ENCODE measurements at regions not wholly inside any gene's neighbourhood (a gene's known extent, or its start where the extent isn't known, plus 50 kb on each side); places are given as distances from the start of the nearest gene placed in this dataset.

DNA sequence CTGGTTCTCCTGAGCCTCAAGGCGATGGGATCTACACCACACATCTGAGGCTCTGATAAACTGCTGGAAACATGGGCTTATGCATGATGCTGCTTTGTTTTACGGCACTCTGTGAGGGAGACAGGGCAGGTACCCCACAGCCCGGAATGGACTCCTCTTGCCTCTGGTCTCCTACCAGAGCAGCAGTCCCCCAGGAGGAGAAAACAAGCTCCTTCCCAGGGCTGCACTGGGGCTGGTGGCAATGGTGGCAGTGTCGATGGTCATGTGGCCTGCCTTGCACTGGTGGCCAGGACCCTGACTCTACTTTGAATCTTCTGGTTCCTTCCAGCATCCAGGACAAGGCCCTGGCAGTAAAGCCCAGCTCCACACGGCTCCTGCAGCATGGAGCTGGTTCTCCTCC lies 79.4 kb downstream of the TOMM20 start:
- no peak for DNase-seq (ENCODE audit: low spot score in 2 of 2)
- TF ChIP-seq CTCF (IDR thresholded peaks at IDR 0.05) (no peak), POLR2AphosphoS5 (IDR thresholded peaks at IDR 0.05) (no peak), POLR2A (IDR thresholded peaks at IDR 0.05) (no peak)
- peak overlapping the region in 1 of 2 donors; percentile 1 for H3K27ac ChIP-seq
- no peak overlapping the region for H3K4me3 ChIP-seq
- intact Hi-C loops (cut with DNase I; ENCODE audit: low total_unique reads): no loop called here
- H3K4me1 ChIP-seq: no peaks in the 10 kb centered on the region
- no peaks in the 10 kb centered on the region for H3K27me3 ChIP-seq
- H3K36me3 ChIP-seq: no peaks in the 10 kb centered on the region
- no peaks in the 10 kb centered on the region for H3K9me3 ChIP-seq

GRCh38 chr1:235047331-235047871 lies 81.2 kb downstream of the TOMM20 start:
- no peaks in the 10 kb centered on the region for H3K36me3 ChIP-seq
- H3K4me1 ChIP-seq: no peaks in the 10 kb centered on the region
- no peak for DNase-seq (ENCODE audit: low spot score in 2 of 2)
- intact Hi-C loops (cut with DNase I; ENCODE audit: low total_unique reads): no loop called here
- no peaks in the 10 kb centered on the region for H3K27me3 ChIP-seq
- no peak for TF ChIP-seq POLR2A (IDR thresholded peaks at IDR 0.05)
- no peak for TF ChIP-seq CTCF (IDR thresholded peaks at IDR 0.05)
- no peak for TF ChIP-seq POLR2AphosphoS5 (IDR thresholded peaks at IDR 0.05)
- H3K9me3 ChIP-seq: no peaks in the 10 kb centered on the region
- H3K27ac ChIP-seq: peak overlapping the region; percentile 73 to 82
- no peak overlapping the region for H3K4me3 ChIP-seq

GRCh38 chr1:235045921-235046601 lies 82.6 kb downstream of the TOMM20 start:
- TF ChIP-seq POLR2AphosphoS5 (IDR thresholded peaks at IDR 0.05) (no peak), POLR2A (IDR thresholded peaks at IDR 0.05) (no peak), CTCF (IDR thresholded peaks at IDR 0.05) (no peak)
- H3K4me1 ChIP-seq: no peaks in the 10 kb centered on the region
- H3K27ac ChIP-seq: no peak overlapping the region
- no peaks in the 10 kb centered on the region for H3K27me3 ChIP-seq
- H3K9me3 ChIP-seq: no peaks in the 10 kb centered on the region
- H3K4me3 ChIP-seq: no peak overlapping the region
- no peaks in the 10 kb centered on the region for H3K36me3 ChIP-seq
- intact Hi-C loops (cut with DNase I; ENCODE audit: low total_unique reads): no loop called here
- DNase-seq (ENCODE audit: low spot score in 2 of 2): no peak

DNA sequence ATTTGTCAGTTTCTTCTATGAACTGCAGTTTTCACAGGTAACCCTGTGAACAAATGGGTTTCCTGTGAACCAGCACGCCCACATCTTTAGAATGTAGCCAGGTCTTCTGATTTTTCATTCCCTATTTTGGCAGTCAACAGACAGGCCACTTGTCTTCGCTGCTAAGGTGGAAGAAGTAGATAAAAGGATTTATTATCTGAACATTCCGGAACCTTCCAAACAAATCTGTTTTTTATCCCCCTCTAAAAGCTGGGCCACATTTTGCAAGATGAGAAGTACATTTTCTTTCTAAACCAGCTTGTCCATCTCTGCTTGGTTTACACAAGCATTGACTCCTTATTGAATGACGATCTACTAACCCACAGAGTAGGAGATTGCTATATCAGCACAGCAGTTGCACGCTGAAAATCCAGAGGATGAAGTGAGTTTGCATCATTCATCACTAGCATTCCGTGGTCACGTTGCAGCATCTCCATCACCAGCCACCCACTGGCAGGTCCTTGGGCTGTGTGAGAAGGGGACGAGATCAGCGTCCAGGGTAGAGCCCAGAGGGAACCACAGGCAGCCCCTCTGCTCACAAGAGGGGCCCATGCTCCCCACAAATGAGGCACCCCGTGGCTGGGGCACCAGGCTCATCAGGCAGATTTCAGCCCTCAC lies 83.5 kb downstream of the TOMM20 start:
- no peaks in the 10 kb centered on the region for H3K36me3 ChIP-seq
- TF ChIP-seq POLR2A (IDR thresholded peaks at IDR 0.05) (no peak), CTCF (IDR thresholded peaks at IDR 0.05) (no peak), POLR2AphosphoS5 (IDR thresholded peaks at IDR 0.05) (no peak)
- no peaks in the 10 kb centered on the region for H3K9me3 ChIP-seq
- no peaks in the 10 kb centered on the region for H3K4me1 ChIP-seq
- intact Hi-C loops (cut with DNase I; ENCODE audit: low total_unique reads): no loop called here
- DNase-seq (ENCODE audit: low spot score in 2 of 2): no peak
- H3K4me3 ChIP-seq: no peak overlapping the region
- no peaks in the 10 kb centered on the region for H3K27me3 ChIP-seq
- no peak overlapping the region for H3K27ac ChIP-seq

DNA sequence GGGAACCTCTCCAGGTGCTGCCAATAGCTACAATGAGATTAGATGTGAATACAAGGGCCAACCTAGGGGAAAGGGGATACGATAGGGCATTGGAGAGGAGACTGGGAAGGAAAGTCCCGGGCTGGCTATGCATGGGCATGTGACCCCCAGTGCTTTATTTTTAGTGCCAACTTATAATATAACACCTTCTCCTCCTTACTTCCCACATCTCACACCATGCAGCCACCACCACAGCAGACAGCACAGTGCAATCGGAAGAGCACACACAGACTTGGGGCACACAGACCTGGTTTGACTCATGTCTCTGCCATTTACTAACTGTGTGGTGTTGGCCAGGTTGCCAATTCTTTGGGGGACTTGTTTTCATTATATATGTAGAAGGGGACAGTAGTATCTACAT lies 85.4 kb downstream of the TOMM20 start:
- no peaks in the 10 kb centered on the region for H3K36me3 ChIP-seq
- H3K27ac ChIP-seq: no peak overlapping the region
- H3K27me3 ChIP-seq: no peaks in the 10 kb centered on the region
- TF ChIP-seq POLR2AphosphoS5 (IDR thresholded peaks at IDR 0.05): no peak
- TF ChIP-seq POLR2A (IDR thresholded peaks at IDR 0.05): no peak
- no peak for TF ChIP-seq CTCF (IDR thresholded peaks at IDR 0.05)
- intact Hi-C loops (cut with DNase I; ENCODE audit: low total_unique reads): no loop called here
- DNase-seq (ENCODE audit: low spot score in 2 of 2): no peak
- H3K4me3 ChIP-seq: no peak overlapping the region
- no peaks in the 10 kb centered on the region for H3K9me3 ChIP-seq
- no peaks in the 10 kb centered on the region for H3K4me1 ChIP-seq

Data from breast epithelium (tissue), 4 donors.